OCI-LY7 (cell line): ENCODE measurements at regions not wholly inside any gene's neighbourhood (a gene's known extent, or its start where the extent isn't known, plus 50 kb on each side); places are given as distances from the start of the nearest gene placed in this dataset.

Experiments
- EZH2phosphoT487 ChIP-seq: fragments of 200-600 bp; sonication (generic); IDR thresholded peaks from 2 replicates; pipeline ENCODE4 v1.6.1; 2018; ENCODE audit warnings: low read depth, borderline replicate concordance, mild to moderate bottlenecking, mixed run types, antibody characterized with exemption, low read length, moderate library complexity, mixed read lengths
- TF ChIP-seq, protein P1 (sequence below): fragments of 200-600 bp; sonication (generic); conservative IDR thresholded peaks from 2 replicates; pipeline ENCODE4 v1.5.1; 2014; ENCODE audit warnings: mild to moderate bottlenecking, antibody characterized with exemption, low read length, moderate library complexity, mixed read lengths

DNA sequence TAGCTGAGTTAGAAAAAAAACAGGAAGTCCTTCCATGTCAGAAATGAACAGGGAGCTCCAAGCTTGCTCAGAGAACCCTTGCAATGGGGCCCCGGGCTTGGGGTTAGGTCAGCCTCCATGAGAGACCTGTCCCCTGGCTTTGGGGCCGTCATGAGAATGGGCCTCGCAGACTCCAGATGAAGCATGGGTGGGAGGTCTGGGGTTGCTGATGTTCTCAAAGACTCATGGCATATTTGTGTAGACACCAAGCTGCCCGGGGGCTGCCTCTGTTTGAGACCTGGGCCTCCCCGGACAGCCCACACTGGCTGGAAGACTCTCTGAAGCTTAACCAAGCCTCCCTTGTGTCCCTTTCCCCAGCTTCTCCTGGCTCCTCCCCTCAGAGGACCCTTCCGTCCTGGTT, 186.3 kb downstream of the IRX2 start:
- TF ChIP-seq, protein P1, sequence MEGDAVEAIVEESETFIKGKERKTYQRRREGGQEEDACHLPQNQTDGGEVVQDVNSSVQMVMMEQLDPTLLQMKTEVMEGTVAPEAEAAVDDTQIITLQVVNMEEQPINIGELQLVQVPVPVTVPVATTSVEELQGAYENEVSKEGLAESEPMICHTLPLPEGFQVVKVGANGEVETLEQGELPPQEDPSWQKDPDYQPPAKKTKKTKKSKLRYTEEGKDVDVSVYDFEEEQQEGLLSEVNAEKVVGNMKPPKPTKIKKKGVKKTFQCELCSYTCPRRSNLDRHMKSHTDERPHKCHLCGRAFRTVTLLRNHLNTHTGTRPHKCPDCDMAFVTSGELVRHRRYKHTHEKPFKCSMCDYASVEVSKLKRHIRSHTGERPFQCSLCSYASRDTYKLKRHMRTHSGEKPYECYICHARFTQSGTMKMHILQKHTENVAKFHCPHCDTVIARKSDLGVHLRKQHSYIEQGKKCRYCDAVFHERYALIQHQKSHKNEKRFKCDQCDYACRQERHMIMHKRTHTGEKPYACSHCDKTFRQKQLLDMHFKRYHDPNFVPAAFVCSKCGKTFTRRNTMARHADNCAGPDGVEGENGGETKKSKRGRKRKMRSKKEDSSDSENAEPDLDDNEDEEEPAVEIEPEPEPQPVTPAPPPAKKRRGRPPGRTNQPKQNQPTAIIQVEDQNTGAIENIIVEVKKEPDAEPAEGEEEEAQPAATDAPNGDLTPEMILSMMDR, result no peak
- TF ChIP-seq EZH2phosphoT487, result no peak
